GM12878 (cell line): ENCODE measurements at regions not wholly inside any gene's neighbourhood (a gene's known extent, or its start where the extent isn't known, plus 50 kb on each side); places are given as distances from the start of the nearest gene placed in this dataset.

ENCODE experiments used
- ATAC-seq: fragments of 200-7000 bp; cut with Tn5 transposase; 3 replicates; pipeline ENCODE4 v1.9.1; 2020; ENCODE audit warnings: mild to moderate bottlenecking, moderate library complexity
- BruUV-seq: library from RNA; stranded (reverse); fragments of 400-500 nt; replicated peaks from 2 replicates; lab custom pipeline; 2021; lab: Mats Ljungman, UMichigan
- CTCF ChIA-PET: fragments of 300-600 bp; sonication (Branson Sonifier 250); formaldehyde crosslinking; extraction: SDS; loops from one replicate; lab custom pipeline; 2021; ENCODE audit warnings: inconsistent platforms; lab: Yijun Ruan, JAX
- POLR2A ChIA-PET: fragments of 350-600 bp; formaldehyde crosslinking; extraction: SDS; loops from one replicate; lab custom pipeline; 2021; ENCODE audit warnings: inconsistent platforms; lab: Charles Lee
- RAD21 ChIA-PET: fragments of 300-600 bp; sonication (Branson Sonifier 250); formaldehyde crosslinking; loops from one replicate; lab custom pipeline; 2023; ENCODE audit warnings: antibody characterized with exemption; ENCODE audit not compliant: unreplicated experiment; lab: Charles Lee
- SMC1A ChIA-PET: fragments of 300-600 bp; sonication (Branson Sonifier 250); formaldehyde crosslinking; loops from one replicate; lab custom pipeline; 2023; ENCODE audit not compliant: unreplicated experiment, uncharacterized antibody; lab: Charles Lee
- DNase-seq: peaks from one replicate; pipeline ENCODE4 v3.0.0-alpha.2; 2011; ENCODE audit warnings: low read depth, low spot score
- FAIRE-seq: peaks from 3 replicates; lab custom pipeline; 2011; peaks lifted over from hg19 to GRCh38; lab: Jason Lieb, UNC
- H2AFZ ChIP-seq: 2 replicates; pipeline ENCODE4 v1.6.0; 2011; ENCODE audit warnings: low read depth, low read length, control low read depth; ENCODE audit not compliant: control insufficient read depth
- H3K27ac ChIP-seq: 2 replicates; pipeline ENCODE4 v1.5.1; 2011; ENCODE audit warnings: control low read depth; ENCODE audit not compliant: control insufficient read depth, insufficient read depth
- H3K27me3 ChIP-seq, 2 experiments: replicated peaks in 1 of 2; 2 replicates each; pipeline versions ENCODE4 v1.6.0 to v1.6.1; 2011; ENCODE audit warnings: low read length in 1 of 2; ENCODE audit not compliant: control insufficient read depth in 2 of 2, insufficient read depth in 2 of 2
- H3K36me3 ChIP-seq, 2 experiments: 2 replicates each; pipeline ENCODE4 v1.5.1; 2011; ENCODE audit warnings: low read length in 1 of 2; ENCODE audit not compliant: control insufficient read depth in 2 of 2, insufficient read depth in 2 of 2
- H3K4me1 ChIP-seq: 2 replicates; pipeline ENCODE4 v1.6.1; 2011; ENCODE audit warnings: mild to moderate bottlenecking, low read length, moderate library complexity, mixed read lengths; ENCODE audit not compliant: control insufficient read depth, insufficient read depth
- H3K4me2 ChIP-seq: 2 replicates; pipeline ENCODE4 v1.6.0; 2011; ENCODE audit warnings: control low read depth; ENCODE audit not compliant: control insufficient read depth, insufficient read depth
- H3K4me3 ChIP-seq: fragments of 200-600 bp; sonication (generic); 2 replicates; pipeline ENCODE4 v1.5.1; 2016
- H3K79me2 ChIP-seq: 2 replicates; pipeline ENCODE4 v1.6.0; 2011; ENCODE audit warnings: low read length; ENCODE audit not compliant: control insufficient read depth, insufficient read depth
- H3K9ac ChIP-seq: 2 replicates; pipeline ENCODE4 v1.8.0; 2011; ENCODE audit warnings: low read length, control low read depth, mixed read lengths; ENCODE audit not compliant: control insufficient read depth, insufficient read depth
- H3K9me3 ChIP-seq: replicated peaks from 3 replicates; pipeline ENCODE4 v1.5.1; 2011; ENCODE audit warnings: mild to moderate bottlenecking, low read length; ENCODE audit not compliant: control insufficient read depth, insufficient read depth
- H4K20me1 ChIP-seq: 2 replicates; pipeline ENCODE4 v1.6.0; 2011; ENCODE audit not compliant: control insufficient read depth, insufficient read depth
- MEF2B ChIP-seq: fragments of 450-650 bp; IDR thresholded peaks from 2 replicates; pipeline ENCODE4 v1.6.1; 2018; ENCODE audit warnings: mild to moderate bottlenecking, moderate library complexity; ENCODE audit not compliant: partially characterized antibody, poor library complexity, severe bottlenecking
- NKRF ChIP-seq: fragments of 450-650 bp; conservative IDR thresholded peaks from 2 replicates; pipeline ENCODE4 v1.6.1; 2017; ENCODE audit warnings: mild to moderate bottlenecking, moderate library complexity
- SMAD5 ChIP-seq: IDR thresholded peaks from 2 replicates; pipeline ENCODE4 v1.6.1; 2016; ENCODE audit warnings: antibody characterized with exemption, low read depth
- SP1 ChIP-seq: IDR thresholded peaks from one replicate; pipeline ENCODE4 v1.6.1; 2011; ENCODE audit warnings: low read depth, low read length
- ZBTB33 ChIP-seq: fragments of 450-650 bp; IDR thresholded peaks from 2 replicates; pipeline ENCODE4 v1.6.1; 2017; ENCODE audit warnings: mild to moderate bottlenecking
- ZSCAN29 ChIP-seq: fragments of 450-650 bp; IDR thresholded peaks from 2 replicates; pipeline ENCODE4 v1.6.1; 2017; ENCODE audit warnings: mild to moderate bottlenecking, moderate library complexity
- WGBS: methylation state at CpG from one replicate; pipeline ENCODE4 v1.1.6; 2016; ENCODE audit warnings: low lambda C conversion rate; ENCODE audit not compliant: insufficient replicate concordance, insufficient coverage; ENCODE audit errors: missing lambda C conversion rate; 5-methylcytosine and 5-hydroxymethylcytosine counted together
- in situ Hi-C: fragments of 300-500 bp; cut with MboI; formaldehyde crosslinking; loops from 9 replicates; pipeline ENCODE4 v1.14.3; 2018; ENCODE audit warnings: mixed read lengths
- intact Hi-C: fragments of 100-400 bp; cut with micrococcal nuclease; formaldehyde crosslinking; loops from one replicate; pipeline ENCODE4 v1.14.2; 2022; ENCODE audit not compliant: unreplicated experiment

- no peak overlapping the region for H3K9ac ChIP-seq
- no peak overlapping the region for H3K4me2 ChIP-seq
- 34% methylated on average over 5 of the region's 5 CpGs for WGBS
- H3K27me3 ChIP-seq = no peaks in the 10 kb centered on the region; a peak in 1 of 4 replicates
- FAIRE-seq (no peak), DNase-seq (no peak), ATAC-seq (no peak)
- TF ChIP-seq ZBTB33 = no peak
- TF ChIP-seq ZSCAN29 = no peak
- no peak for TF ChIP-seq MEF2B
- no peak for TF ChIP-seq NKRF
- no peak for TF ChIP-seq SP1
- TF ChIP-seq SMAD5 = no peak
- intact Hi-C loops (no loop called here), in situ Hi-C loops (no loop called here)
- CTCF ChIA-PET = no interaction called here
- POLR2A ChIA-PET = no interaction called here
- RAD21 ChIA-PET = no interaction called here
- no peak overlapping the region for H2AFZ ChIP-seq
- no peaks in the 10 kb centered on the region for H3K36me3 ChIP-seq
- H4K20me1 ChIP-seq = no peaks in the 10 kb centered on the region
- H3K27ac ChIP-seq = no peak overlapping the region
- no peak overlapping the region for H3K4me3 ChIP-seq
- 0 out of 2 replicates have a peak, but pooled peaks cover 7% of the 10 kb centered on the region for H3K4me1 ChIP-seq
- H3K79me2 ChIP-seq = no peaks in the 10 kb centered on the region
- H3K9me3 ChIP-seq = peaks cover under 1% of the 10 kb centered on the region; the same call in 1 of the 3 replicates
- BruUV-seq = no TSS peak
- SMC1A ChIA-PET = no interaction called here
Measured at GRCh38 chrX:39774774-39775328, 322.9 kb downstream of the BCOR start.
